IPS DF 4.7 (cell line): ENCODE measurements at regions not wholly inside any gene's neighbourhood (a gene's known extent, or its start where the extent isn't known, plus 50 kb on each side); places are given as distances from the start of the nearest gene placed in this dataset.

Experiments
- DNase-seq: peaks from one replicate; pipeline ENCODE4 v3.0.0-alpha.2; 2013; ENCODE audit warnings: low spot score; ENCODE audit errors: extremely low read depth

GRCh38 chr4:104942990-104943743, 203.5 kb upstream of the TET2 start:
- DNase-seq, result no peak

- no peak for DNase-seq
These were observed 202.1 kb upstream of the TET2 start for GRCh38 chr4:104944596-104944995.

- no peak for DNase-seq
These were observed 182.1 kb upstream of the TET2 start for GRCh38 chr4:104964410-104965175.

DNA sequence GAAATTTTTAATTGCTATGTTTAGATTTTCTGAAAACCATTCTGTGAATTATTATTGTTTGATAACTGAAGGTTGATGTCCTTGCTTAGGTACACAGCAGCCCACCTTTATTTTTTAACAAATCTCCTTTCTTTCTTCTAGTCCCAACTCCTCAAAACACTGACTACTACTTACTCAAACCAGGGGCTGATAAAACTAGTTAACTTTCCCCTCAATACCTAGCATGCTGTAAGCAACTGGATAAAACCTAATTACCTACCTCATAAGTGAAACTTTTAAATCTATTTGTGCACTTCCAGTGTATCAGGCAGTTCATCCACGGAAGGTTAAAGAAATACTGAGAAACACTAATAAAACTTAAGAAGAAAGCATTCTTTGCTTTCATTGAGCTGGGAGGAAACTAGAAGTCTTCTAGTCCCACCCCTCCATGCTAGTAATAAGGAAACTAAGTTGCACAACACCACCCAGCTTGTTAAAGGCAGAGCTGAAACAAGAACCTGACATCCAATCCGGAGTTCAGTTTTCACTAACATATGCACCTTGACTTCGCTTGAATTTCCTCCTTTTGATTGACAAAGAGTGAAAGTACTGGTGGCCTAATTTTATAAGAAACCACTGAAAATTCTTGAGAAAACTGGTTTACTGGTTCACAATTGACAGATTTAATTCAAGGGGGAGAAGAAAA, 180.2 kb upstream of the TET2 start:
- no peak for DNase-seq

- DNase-seq, result no peak
These were observed 179.7 kb upstream of the TET2 start for GRCh38 chr4:104967034-104967401.

- no peak for DNase-seq
These were observed 177.1 kb upstream of the TET2 start for GRCh38 chr4:104969394-104970082.

- DNase-seq, result no peak
These were observed 175.2 kb upstream of the TET2 start for GRCh38 chr4:104971462-104971861.

GRCh38 chr4:104973708-104974107, 173.0 kb upstream of the TET2 start:
- DNase-seq, result no peak

DNA sequence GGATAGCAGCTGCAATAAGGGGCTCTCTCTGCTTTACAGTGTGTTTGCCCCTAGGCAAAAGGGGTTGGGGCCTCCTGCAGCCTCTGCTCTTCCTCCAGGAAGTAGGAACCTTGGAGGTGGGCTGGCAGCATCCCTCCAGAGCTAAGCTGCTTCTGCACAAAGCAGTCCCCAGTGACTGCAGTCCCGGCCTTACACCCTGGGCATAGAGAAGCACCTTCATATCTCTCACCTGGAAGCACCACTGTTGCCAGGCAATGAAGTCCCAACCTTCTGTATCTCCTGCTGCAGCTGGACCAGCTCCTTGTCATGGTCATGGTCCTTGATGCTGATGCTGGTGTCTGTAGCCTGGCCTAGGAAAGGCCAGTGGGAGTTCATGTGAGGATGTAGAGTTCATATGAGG, 171.1 kb upstream of the TET2 start:
- no peak for DNase-seq

- no peak for DNase-seq
These were observed 170.4 kb upstream of the TET2 start for GRCh38 chr4:104976262-104976661.

GRCh38 chr4:104979083-104979760, 167.5 kb upstream of the TET2 start:
- DNase-seq, result no peak

GRCh38 chr4:104983615-104984179, 163.0 kb upstream of the TET2 start:
- DNase-seq, result no peak

- DNase-seq, result no peak
These were observed 160.4 kb upstream of the TET2 start for GRCh38 chr4:104986306-104986705.

GRCh38 chr4:104989371-104989770, 157.3 kb upstream of the TET2 start:
- DNase-seq, result no peak

GRCh38 chr4:105002278-105002677, 144.4 kb upstream of the TET2 start:
- no peak for DNase-seq

GRCh38 chr4:105014234-105014633, 132.4 kb upstream of the TET2 start:
- no peak for DNase-seq

DNA sequence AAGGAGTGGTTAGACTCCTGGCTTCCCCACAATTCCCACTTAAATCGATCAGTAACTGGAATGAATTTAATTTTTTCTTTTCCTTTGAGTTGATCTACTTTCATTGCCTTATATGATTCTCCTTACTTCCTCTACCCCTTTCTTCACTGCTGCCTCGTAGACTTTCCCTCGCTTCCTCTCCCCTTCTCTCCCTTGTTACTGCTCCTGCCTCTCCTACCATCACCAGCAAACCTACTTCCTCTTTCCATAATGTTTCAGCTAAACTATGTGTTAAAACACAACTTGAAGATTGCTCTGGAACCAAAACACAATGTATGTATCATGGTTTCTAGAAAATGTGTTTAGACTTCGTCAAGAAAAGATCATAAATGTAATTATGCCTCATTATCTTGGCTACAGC, 132.0 kb upstream of the TET2 start:
- DNase-seq, result no peak

GRCh38 chr4:105015750-105016149, 130.9 kb upstream of the TET2 start:
- DNase-seq, result no peak

DNA sequence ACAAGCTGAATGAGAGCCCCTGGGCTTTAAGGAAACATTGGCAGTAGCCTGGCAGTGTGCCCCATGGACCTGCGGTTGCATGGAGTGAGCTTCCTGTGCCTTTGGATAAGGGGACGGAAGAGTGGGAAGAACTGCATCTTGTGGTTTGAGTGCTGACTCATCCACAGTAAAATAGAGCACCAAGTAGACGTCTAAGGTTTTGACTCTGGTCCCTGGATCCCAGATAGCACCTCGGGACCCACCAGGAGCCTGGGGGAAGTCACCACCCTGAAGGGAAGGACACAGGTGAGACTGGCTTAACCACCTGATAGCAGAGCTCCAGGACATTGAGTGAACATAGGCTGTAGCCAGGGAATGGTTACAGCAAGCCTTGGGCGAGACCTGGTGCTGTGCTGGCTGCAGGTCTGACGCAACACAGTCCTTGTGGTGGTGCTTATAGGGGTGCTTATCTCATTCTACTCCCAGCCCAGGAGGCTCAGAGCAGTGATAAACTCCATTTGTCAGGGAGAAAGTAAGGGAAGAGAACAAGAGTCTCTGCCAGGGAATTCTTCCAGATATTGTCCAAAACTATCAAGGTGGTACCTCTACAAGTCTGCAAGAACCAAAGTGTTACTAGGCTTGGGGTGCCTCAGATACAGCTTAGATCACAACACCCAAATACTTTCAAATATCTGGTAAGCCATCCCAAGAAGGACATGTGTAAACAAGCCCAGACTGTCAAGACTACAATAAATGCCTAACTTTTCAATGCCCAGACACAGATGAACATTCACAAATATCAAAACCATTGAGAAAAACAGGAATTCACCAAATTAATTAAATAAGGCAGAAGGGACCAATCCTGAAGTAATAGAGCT, 123.6 kb upstream of the TET2 start:
- DNase-seq, result no peak

- DNase-seq, result no peak
These were observed 123.0 kb upstream of the TET2 start for GRCh38 chr4:105023668-105024055.
